Nephron (organoid): ENCODE measurements at regions not wholly inside any gene's neighbourhood (a gene's known extent, or its start where the extent isn't known, plus 50 kb on each side); places are given as distances from the start of the nearest gene placed in this dataset.

ENCODE experiments used
- H3K27ac Mint-ChIP-seq, 3 experiments: 2 replicates each; pipeline ENCODE4 v1.8.0; 2020; ENCODE audit warnings: mixed read lengths in 3 of 3, mild to moderate bottlenecking in 2 of 3, moderate library complexity in 1 of 3
- H3K27me3 Mint-ChIP-seq: 2 replicates; pipeline ENCODE4 v1.8.0; 2021; ENCODE audit warnings: low read depth, mild to moderate bottlenecking, moderate library complexity, mixed read lengths
- H3K36me3 Mint-ChIP-seq: 2 replicates; pipeline ENCODE4 v1.8.0; 2020; ENCODE audit warnings: low read depth, mixed read lengths
- H3K4me1 Mint-ChIP-seq: 2 replicates; pipeline ENCODE4 v1.8.0; 2020; ENCODE audit warnings: mixed read lengths
- H3K4me3 Mint-ChIP-seq, 3 experiments: 2 replicates each; pipeline ENCODE4 v1.8.0; 2020; ENCODE audit warnings: mild to moderate bottlenecking in 3 of 3, mixed read lengths in 3 of 3, moderate library complexity in 2 of 3
- H3K9me3 Mint-ChIP-seq: 2 replicates; pipeline ENCODE4 v1.8.0; 2020; ENCODE audit warnings: mixed read lengths
- TF ChIP-seq, protein P1 (sequence below), 3 experiments: fragments of 200-600 bp; sonication (generic); IDR thresholded peaks; one replicate each; pipeline ENCODE4 v1.5.0; 2021; ENCODE audit warnings: antibody characterized with exemption in 3 of 3; ENCODE audit not compliant: unreplicated experiment in 3 of 3

DNA sequence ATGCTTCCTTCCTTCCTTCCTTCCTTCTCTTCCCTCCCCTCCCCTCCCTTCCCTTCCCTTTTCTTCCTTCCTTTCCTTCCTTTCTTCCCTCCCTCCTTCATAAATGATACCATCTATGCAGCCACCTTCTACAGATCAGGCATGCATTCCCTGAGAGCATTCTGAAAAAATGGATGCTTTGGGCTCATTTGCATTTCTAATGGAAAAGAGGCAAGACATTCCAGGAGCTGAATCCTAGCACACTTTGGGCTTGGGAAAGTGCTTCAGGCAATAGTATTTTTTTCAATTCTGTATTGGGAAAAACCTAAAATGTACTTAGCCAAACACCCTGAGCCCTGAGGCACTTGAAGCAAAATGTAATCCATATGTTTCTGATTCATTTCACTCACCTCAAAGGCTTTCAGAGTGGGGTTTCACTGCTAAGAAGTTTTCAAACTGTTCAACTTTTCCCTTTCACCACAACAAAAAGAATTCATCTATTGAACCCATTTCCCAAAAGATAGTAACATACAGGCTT lies 220.1 kb upstream of the RORA start:
- no peaks in the 10 kb centered on the region for H3K4me1 Mint-ChIP-seq
- H3K27me3 Mint-ChIP-seq, result peaks cover 4% of the 10 kb centered on the region
- H3K36me3 Mint-ChIP-seq, result no peaks in the 10 kb centered on the region
- TF ChIP-seq, protein P1, sequence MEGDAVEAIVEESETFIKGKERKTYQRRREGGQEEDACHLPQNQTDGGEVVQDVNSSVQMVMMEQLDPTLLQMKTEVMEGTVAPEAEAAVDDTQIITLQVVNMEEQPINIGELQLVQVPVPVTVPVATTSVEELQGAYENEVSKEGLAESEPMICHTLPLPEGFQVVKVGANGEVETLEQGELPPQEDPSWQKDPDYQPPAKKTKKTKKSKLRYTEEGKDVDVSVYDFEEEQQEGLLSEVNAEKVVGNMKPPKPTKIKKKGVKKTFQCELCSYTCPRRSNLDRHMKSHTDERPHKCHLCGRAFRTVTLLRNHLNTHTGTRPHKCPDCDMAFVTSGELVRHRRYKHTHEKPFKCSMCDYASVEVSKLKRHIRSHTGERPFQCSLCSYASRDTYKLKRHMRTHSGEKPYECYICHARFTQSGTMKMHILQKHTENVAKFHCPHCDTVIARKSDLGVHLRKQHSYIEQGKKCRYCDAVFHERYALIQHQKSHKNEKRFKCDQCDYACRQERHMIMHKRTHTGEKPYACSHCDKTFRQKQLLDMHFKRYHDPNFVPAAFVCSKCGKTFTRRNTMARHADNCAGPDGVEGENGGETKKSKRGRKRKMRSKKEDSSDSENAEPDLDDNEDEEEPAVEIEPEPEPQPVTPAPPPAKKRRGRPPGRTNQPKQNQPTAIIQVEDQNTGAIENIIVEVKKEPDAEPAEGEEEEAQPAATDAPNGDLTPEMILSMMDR (IDR thresholded peaks at IDR 0.05; ENCODE audit: unreplicated experiment in 3 of 3), result no peak
- H3K27ac Mint-ChIP-seq, result no peak overlapping the region
- H3K4me3 Mint-ChIP-seq, result no peak overlapping the region
- peaks cover 5% of the 10 kb centered on the region for H3K9me3 Mint-ChIP-seq

DNA sequence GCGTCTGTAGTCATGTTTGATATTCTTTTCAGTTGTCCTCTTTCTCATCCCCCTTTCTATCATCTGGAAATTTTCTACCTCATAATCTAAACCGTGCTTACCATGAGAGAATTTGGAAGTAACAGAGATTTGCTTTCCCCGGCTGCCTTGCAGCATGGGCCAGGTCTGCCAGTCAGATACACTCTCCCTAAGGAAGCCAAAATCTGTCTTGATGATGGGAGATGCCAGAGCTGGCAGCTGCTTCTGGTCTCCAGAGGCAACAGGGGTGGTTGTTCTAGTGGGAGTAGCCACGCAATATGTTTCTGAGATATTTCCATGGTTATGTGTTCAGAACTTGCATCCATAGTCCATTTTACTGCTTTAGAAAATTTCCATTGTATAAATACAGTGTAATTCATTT lies 218.9 kb upstream of the RORA start:
- H3K36me3 Mint-ChIP-seq, result no peaks in the 10 kb centered on the region
- no peaks in the 10 kb centered on the region for H3K4me1 Mint-ChIP-seq
- peaks cover 4% of the 10 kb centered on the region for H3K27me3 Mint-ChIP-seq
- peaks cover 5% of the 10 kb centered on the region for H3K9me3 Mint-ChIP-seq
- TF ChIP-seq, protein P1 (IDR thresholded peaks at IDR 0.05; ENCODE audit: unreplicated experiment in 3 of 3), result no peak
- H3K27ac Mint-ChIP-seq, result no peak overlapping the region
- H3K4me3 Mint-ChIP-seq, result no peak overlapping the region

DNA sequence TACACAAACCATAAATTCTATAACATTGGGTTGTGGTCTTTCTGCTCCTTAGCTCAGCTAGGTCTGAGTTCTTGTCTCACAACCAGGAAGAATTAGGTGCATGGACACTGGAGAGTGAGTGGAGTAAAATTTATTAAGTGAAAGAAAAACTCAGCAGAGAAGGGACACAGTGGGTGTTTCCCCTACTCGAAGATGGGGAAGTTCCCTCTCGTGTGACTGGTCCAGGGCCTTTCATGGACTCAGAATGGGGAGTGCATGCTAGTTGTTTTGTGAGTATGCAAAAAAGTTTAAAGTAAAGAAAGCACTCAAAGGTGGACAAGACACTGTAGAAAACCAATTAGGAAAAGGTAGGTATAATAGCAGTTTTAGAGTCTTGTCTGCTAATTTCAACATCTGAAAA lies 215.5 kb upstream of the RORA start:
- Mint-ChIP-seq H3K4me3 (no peak overlapping the region), H3K4me1 (no peaks in the 10 kb centered on the region), H3K27me3 (peaks cover 4% of the 10 kb centered on the region), H3K27ac (no peak overlapping the region), H3K36me3 (no peaks in the 10 kb centered on the region), H3K9me3 (peaks cover 9% of the 10 kb centered on the region)
- TF ChIP-seq, protein P1 (IDR thresholded peaks at IDR 0.05; ENCODE audit: unreplicated experiment in 3 of 3), result no peak

DNA sequence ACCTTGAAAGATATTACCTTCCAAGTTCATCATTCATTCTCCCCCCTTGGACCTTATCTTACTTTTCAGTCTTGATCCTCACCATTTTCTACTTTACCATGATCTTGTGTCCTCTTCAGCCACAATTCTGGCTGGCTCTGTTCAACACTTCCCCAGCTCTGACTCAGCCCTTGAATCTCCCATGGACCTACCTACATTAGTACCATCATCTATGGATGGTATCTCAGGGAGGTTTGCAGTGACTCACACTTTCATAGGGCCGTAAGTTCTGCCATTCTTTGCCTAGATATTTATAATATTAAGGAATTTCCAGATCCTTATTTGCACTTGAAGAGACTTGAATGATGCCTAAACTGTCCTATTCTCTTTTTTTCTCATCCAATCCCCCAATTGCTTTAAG lies 213.7 kb upstream of the RORA start:
- Mint-ChIP-seq H3K36me3 (no peaks in the 10 kb centered on the region), H3K4me1 (no peaks in the 10 kb centered on the region), H3K27ac (no peak overlapping the region), H3K4me3 (no peak overlapping the region), H3K9me3 (peaks cover 9% of the 10 kb centered on the region), H3K27me3 (peaks cover 2% of the 10 kb centered on the region)
- TF ChIP-seq, protein P1 (IDR thresholded peaks at IDR 0.05; ENCODE audit: unreplicated experiment in 3 of 3), result no peak

DNA sequence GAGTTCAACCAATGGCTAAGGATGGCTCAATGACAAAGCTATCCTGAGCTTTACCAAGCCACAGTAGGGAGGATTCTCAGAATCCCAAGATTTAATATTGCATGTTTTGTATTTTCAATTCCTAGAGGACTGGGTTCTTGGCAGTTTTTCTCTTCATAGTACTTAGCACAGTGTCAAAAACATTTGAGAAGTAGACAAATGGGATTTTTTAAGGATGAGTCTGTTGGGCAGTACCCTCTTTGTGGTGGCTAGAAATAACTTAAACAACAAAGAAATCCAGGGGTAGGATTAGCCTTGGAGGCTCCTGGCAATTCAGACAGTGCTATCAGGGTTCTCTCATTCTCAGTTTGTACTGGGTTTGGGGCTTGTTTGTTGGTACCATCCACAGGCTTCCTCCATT lies 212.8 kb upstream of the RORA start:
- no peak overlapping the region for H3K4me3 Mint-ChIP-seq

GRCh38 chr15:61426466-61426865 lies 197.4 kb upstream of the RORA start:
- H3K27me3 Mint-ChIP-seq, result peaks cover 5% of the 10 kb centered on the region
- no peak overlapping the region for H3K4me3 Mint-ChIP-seq
- H3K27ac Mint-ChIP-seq, result no peak overlapping the region
- no peaks in the 10 kb centered on the region for H3K9me3 Mint-ChIP-seq
- H3K4me1 Mint-ChIP-seq, result no peaks in the 10 kb centered on the region
- TF ChIP-seq, protein P1 (IDR thresholded peaks at IDR 0.05; ENCODE audit: unreplicated experiment in 3 of 3), result no peak
- H3K36me3 Mint-ChIP-seq, result no peaks in the 10 kb centered on the region

More for the DNA sequence above, 212.8 kb upstream of the RORA start:
- no peaks in the 10 kb centered on the region for H3K27me3 Mint-ChIP-seq
- TF ChIP-seq, protein P1 (IDR thresholded peaks at IDR 0.05; ENCODE audit: unreplicated experiment in 3 of 3), result no peak
- no peaks in the 10 kb centered on the region for H3K36me3 Mint-ChIP-seq
- no peaks in the 10 kb centered on the region for H3K4me1 Mint-ChIP-seq
- H3K27ac Mint-ChIP-seq, result no peak overlapping the region
- H3K9me3 Mint-ChIP-seq, result peaks cover 9% of the 10 kb centered on the region
